ENCODE measurements at regions not wholly inside any gene's neighbourhood (a gene's known extent, or its start where the extent isn't known, plus 50 kb on each side); places are given as distances from the start of the nearest gene placed in this dataset.

DNA sequence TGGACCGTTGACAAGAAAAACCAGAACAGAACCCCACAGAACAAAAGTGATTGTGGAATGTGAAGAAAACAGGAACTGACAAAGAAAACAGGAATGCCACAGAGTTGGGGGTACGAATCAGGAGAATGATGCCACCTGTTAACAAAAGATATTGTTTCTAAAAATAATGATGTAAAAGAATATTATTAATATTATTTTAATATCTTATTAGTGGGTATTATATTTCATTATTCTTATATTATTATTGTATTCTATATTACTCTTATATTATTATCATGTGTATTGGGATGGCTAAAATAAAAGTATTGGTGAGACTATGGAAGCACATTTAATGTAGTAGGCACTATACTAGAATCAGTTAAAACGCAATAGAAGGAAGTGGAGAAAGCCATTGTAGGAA lies 659.0 kb upstream of the PCDH15 start:
- TF ChIP-seq, protein P1, sequence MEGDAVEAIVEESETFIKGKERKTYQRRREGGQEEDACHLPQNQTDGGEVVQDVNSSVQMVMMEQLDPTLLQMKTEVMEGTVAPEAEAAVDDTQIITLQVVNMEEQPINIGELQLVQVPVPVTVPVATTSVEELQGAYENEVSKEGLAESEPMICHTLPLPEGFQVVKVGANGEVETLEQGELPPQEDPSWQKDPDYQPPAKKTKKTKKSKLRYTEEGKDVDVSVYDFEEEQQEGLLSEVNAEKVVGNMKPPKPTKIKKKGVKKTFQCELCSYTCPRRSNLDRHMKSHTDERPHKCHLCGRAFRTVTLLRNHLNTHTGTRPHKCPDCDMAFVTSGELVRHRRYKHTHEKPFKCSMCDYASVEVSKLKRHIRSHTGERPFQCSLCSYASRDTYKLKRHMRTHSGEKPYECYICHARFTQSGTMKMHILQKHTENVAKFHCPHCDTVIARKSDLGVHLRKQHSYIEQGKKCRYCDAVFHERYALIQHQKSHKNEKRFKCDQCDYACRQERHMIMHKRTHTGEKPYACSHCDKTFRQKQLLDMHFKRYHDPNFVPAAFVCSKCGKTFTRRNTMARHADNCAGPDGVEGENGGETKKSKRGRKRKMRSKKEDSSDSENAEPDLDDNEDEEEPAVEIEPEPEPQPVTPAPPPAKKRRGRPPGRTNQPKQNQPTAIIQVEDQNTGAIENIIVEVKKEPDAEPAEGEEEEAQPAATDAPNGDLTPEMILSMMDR (IDR thresholded peaks at IDR 0.05; ENCODE audit: borderline replicate concordance), result no peak
- Histone ChIP-seq H3K27ac (replicated peaks) (no peak overlapping the region), H3K4me1 (no peaks in the 10 kb centered on the region), H3K27me3 (ENCODE audit: low read depth) (no peaks in the 10 kb centered on the region), H3K9me3 (replicated peaks) (no peaks in the 10 kb centered on the region), H3K4me3 (no peak overlapping the region), H3K36me3 (no peaks in the 10 kb centered on the region)
- intact Hi-C loops (cut with micrococcal nuclease), result no loop called here
- no peak for DNase-seq

DNA sequence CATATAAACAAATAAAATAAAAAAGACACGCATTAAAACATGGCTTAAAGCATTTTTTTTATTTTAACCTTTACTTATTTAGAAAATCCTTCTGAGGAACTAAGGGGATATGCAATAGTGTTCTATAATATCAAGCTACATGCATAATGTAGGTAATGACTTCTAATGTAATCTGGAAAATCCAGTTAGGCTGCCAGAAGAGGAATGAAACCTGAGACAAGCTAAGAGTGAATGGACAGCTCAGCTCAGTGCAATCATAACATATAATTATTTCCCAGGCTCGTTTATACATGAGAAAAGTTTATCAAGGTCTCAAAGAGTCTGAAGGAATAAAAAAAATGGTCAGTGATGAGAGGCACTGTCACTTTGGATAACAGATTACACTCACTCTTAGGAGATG lies 649.0 kb upstream of the PCDH15 start:
- peaks cover 11% of the 10 kb centered on the region for H3K9me3 ChIP-seq (replicated peaks)
- H3K4me3 ChIP-seq, result no peak overlapping the region
- H3K27me3 ChIP-seq (ENCODE audit: low read depth), result no peaks in the 10 kb centered on the region
- no peak for DNase-seq
- TF ChIP-seq, protein P1 (IDR thresholded peaks at IDR 0.05; ENCODE audit: borderline replicate concordance), result no peak
- intact Hi-C loops (cut with micrococcal nuclease), result no loop called here
- H3K27ac ChIP-seq (replicated peaks), result no peak overlapping the region
- peaks cover 5% of the 10 kb centered on the region for H3K4me1 ChIP-seq
- no peaks in the 10 kb centered on the region for H3K36me3 ChIP-seq

DNA sequence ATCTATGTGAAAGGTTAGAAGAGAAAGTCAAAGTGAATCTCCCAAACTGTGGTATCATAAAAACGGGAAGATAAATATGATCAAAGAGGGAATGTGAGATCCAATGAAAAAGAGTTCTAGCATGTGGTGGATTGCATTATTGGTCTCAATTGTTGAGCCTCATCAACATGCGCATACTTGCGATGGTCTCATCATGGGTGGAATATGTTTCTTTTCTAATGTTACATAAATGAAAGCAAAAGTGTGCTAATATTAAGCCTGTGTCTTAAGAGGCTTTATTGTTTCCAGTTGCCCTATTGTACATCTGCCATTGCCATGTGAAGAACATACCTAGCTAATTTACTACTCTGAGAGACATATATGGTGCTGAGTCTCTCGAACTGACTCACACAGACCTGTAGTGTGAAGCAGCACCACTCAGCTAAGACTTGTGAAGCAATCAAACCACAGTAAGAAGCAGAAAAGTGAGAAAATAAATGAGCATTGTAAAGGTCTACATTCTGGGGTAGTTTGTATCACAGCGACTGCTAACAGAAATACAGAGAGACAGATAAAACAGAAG lies 645.5 kb upstream of the PCDH15 start:
- H3K36me3 ChIP-seq, result no peaks in the 10 kb centered on the region
- no peak overlapping the region for H3K27ac ChIP-seq (replicated peaks)
- no peak overlapping the region for H3K4me3 ChIP-seq
- no peaks in the 10 kb centered on the region for H3K4me1 ChIP-seq
- H3K27me3 ChIP-seq (ENCODE audit: low read depth), result no peaks in the 10 kb centered on the region
- no peak for DNase-seq
- H3K9me3 ChIP-seq (replicated peaks), result peaks cover 20% of the 10 kb centered on the region
- TF ChIP-seq, protein P1 (IDR thresholded peaks at IDR 0.05; ENCODE audit: borderline replicate concordance), result no peak
- intact Hi-C loops (cut with micrococcal nuclease), result no loop called here

DNA sequence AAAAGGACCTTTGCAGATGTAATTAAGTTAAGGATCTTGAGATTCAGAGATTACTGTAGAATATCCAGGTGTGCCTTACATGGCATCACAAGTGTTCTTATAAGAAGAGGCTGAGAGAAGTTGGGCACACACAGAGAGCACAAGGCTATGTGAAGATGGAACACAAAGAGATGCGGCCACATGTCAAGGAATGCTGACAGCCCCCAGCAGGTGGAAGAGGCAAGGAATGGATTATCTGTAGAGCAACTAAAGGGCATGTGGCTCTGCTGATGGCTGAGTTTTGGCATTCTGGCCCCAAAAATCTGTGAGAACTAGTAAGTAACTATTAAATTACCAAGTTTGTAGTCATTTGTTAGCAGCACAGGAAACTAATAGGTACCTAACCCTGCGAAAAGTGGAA lies 640.7 kb upstream of the PCDH15 start:
- TF ChIP-seq, protein P1 (IDR thresholded peaks at IDR 0.05; ENCODE audit: borderline replicate concordance), result no peak
- Histone ChIP-seq H3K36me3 (no peaks in the 10 kb centered on the region), H3K9me3 (replicated peaks) (peaks cover 14% of the 10 kb centered on the region), H3K4me3 (no peak overlapping the region), H3K4me1 (no peaks in the 10 kb centered on the region), H3K27ac (replicated peaks) (no peak overlapping the region), H3K27me3 (ENCODE audit: low read depth) (no peaks in the 10 kb centered on the region)
- intact Hi-C loops (cut with micrococcal nuclease), result no loop called here
- no peak for DNase-seq

DNA sequence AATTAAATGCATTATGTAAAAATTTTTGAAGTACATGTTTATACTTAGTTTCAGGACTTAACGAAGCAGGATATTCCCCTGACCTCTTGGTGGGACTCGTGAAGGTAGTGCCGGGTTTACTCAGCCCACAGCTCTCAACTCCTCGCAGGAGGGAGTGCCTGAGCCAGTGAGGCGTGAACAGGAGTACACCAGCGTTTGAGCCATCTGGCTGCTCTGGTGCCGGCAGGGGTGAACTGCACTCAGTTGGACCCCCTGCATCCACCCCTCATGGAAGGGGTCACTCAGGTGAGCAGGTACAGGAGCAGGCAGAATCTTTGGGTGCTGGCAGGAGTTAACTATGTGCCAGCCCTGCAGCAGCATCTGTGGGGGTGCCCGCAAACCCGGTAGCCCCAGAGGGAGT lies 625.1 kb upstream of the PCDH15 start:
- H3K9me3 ChIP-seq (replicated peaks), result no peaks in the 10 kb centered on the region
- H3K36me3 ChIP-seq, result no peaks in the 10 kb centered on the region
- H3K27me3 ChIP-seq (ENCODE audit: low read depth), result no peaks in the 10 kb centered on the region
- DNase-seq, result no peak
- H3K4me1 ChIP-seq, result no peaks in the 10 kb centered on the region
- no peak overlapping the region for H3K4me3 ChIP-seq
- TF ChIP-seq, protein P1 (IDR thresholded peaks at IDR 0.05; ENCODE audit: borderline replicate concordance), result no peak
- H3K27ac ChIP-seq (replicated peaks), result no peak overlapping the region
- intact Hi-C loops (cut with micrococcal nuclease), result no loop called here
